NCI-H2227 (cell line): ENCODE measurements at regions not wholly inside any gene's neighbourhood (a gene's known extent, or its start where the extent isn't known, plus 50 kb on each side); places are given as distances from the start of the nearest gene placed in this dataset.
"Not testable (repeated sequence)": the region's sequence is repeated elsewhere in the genome, so short reads cannot be mapped to it uniquely, and the experiment has no call there.

Source experiments
- DNase-seq: peaks from one replicate; lab custom pipeline; 2025; ENCODE audit not compliant: unreplicated experiment; lab: John Stamatoyannopoulos, UW

- no peak for DNase-seq
Observed at GRCh38 chr3:162702768-162703385, 1206.3 kb downstream of the OTOL1 start.

DNA sequence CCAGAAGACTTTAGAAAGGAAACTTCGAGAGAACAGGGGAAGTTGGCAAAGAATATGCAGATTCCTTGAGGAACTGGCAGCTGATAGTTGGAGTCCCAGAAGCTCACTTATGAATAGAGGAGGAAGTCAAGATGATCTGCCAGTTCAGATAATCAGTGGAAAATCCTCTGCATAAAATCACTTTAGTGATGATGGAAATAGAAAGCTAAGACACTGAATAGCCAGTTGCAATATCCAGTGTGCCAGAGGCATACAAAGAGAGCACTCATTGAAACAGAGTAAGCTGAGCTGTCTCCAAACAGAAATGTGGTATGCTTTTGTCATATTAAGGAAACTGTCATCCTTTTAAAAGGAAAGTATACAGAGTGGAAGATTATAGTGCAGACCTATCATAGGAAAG lies 1207.6 kb downstream of the OTOL1 start:
- DNase-seq = no peak

- DNase-seq = no peak
Observed at GRCh38 chr3:162704799-162705385, 1208.3 kb downstream of the OTOL1 start.

DNA sequence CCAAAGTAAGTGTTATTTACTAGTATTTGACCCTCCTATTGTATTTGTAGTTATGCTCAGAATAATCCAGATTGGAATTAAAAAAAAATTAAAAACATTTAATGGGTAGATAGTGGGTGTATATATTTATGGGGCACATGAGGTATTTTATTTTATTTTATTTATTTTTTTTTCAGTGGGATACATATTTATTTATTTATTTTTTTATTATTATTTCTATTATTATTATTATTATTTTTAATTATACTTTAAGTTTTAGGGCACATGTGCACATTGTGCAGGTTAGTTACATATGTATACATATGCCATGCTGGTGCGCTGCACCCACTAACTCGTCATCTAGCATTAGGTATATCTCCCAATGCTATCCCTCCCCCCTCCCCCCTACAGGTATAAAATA lies 1211.8 kb downstream of the OTOL1 start:
- DNase-seq = not testable (repeated sequence)

- DNase-seq = not testable (repeated sequence)
Observed at GRCh38 chr3:162708942-162709706, 1212.5 kb downstream of the OTOL1 start.

DNA sequence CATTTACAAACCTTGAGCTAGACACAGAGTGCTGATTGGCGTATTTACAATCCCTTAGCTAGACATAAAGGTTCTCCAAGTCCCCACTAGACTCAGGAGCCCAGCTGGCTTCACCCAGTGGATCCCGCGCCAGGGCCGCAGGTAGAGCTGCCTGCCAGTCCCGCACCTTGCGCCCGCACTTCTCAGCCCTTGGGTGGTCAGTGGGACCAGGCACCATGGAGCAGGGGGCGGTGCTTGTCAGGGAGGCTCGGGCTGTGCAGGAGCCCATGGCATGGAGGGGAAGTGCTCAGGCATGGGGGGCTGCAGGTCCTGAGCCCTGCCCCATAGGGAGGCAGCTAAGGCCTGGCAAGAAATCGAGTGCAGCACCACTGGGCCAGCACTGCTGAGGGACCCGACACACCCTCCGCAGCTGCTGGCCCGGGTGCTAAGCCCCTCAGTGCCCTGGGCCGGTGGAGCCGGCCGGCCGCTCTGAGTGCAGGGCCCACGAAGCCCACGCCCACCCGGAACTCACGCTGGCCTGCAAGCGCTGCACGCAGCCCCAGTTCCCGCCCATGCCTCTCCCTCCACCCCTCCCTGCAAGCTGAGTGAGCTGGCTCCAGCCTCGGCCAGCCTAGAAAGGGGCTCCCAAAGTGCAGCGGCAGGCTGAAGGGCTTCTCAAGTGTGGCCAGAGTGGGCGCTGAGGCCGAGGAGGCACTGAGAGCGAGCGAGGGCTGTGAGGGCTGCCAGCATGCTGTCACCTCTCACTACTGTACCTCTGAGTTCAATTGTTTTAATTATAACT lies 1213.9 kb downstream of the OTOL1 start:
- no peak for DNase-seq

DNA sequence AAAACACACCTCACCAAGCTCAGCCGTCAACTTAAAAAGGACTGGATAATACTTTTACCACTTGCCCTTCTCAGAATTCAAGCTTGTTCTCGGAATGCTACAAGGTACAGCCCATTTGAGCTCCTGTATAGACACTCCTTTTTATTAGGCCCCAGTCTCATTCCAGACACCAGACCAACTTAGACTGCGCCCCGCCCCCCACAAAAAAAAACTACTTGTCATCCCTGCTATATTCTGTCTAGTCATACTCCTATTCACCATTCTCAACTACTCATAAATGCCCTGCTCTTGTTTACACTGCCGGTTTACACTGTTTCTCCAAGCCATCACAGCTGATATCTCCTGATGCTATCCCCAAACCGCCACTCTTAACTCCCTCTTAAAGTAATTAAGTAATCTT lies 1220.5 kb downstream of the OTOL1 start:
- not testable (repeated sequence) for DNase-seq

DNA sequence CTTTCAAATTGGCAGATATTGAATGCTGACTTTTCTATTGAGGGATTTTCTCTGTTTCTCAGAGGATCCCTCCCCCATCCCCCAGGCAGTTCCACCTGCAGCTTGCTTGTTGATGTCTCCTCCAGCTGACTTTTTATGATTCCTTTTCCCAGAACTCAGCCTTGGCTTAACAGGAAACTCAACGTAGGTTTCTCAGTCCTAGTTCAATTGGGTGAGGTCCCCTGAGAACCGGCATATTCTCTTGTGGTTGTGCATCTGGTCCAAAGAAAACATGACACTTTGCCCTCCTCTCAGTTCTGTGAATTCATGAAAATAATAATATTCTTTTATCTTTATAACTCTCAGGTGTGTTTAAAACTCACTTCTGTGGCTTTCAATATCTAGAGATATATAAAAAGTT lies 1222.1 kb downstream of the OTOL1 start:
- DNase-seq = no peak

DNA sequence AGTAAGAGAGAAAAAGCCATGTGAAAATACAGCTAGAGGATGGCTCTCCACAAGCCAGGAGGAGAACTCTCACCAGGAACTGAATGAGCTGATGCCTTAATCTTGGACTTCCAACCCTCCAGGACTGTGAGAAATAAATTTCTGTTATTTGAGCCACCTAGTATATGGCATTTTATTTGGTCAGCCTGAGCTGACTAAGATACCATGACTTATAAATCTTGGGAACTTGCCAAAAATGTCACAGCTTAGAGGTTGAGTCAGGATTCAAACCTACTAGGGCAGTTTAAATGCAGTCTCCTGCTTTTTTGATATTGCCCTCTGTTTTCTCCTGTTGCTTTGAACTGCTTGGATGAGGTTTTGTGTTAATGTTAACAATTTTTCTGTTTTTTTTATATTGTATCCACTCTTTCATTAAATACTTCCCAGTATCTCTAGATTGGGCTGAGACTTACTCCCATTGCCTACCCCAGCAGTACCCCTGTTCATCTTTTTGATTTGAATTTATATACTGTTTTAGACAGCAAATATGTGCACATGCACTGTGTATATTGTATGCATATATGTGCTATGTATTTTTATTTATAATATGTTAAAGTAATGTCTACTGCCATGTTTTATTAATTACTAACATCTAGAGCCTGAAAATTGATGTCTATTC lies 1223.2 kb downstream of the OTOL1 start:
- no peak for DNase-seq

GRCh38 chr3:162721736-162722135 lies 1225.1 kb downstream of the OTOL1 start:
- DNase-seq = no peak

- no peak for DNase-seq
Observed at GRCh38 chr3:162722337-162722736, 1225.7 kb downstream of the OTOL1 start.

- not testable (repeated sequence) for DNase-seq
Observed at GRCh38 chr3:162722796-162723195, 1226.2 kb downstream of the OTOL1 start.

DNA sequence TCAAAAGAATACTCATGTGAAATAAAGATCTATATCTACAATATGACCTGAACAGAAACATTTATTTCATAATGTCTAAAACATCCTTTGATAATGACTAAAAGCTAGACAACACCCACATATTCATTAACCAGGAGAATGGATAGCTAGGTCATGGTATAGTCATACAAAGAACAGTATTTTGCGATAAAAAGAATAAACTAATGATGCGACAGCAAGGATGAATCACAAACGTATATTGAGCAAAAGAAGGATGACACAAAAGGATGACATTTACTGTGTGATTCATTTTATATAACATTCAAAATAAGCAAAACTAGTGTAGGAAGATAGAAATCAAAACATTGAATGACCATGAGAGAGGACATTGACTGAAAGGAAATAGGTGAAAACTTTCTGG lies 1233.1 kb downstream of the OTOL1 start:
- DNase-seq = no peak

DNA sequence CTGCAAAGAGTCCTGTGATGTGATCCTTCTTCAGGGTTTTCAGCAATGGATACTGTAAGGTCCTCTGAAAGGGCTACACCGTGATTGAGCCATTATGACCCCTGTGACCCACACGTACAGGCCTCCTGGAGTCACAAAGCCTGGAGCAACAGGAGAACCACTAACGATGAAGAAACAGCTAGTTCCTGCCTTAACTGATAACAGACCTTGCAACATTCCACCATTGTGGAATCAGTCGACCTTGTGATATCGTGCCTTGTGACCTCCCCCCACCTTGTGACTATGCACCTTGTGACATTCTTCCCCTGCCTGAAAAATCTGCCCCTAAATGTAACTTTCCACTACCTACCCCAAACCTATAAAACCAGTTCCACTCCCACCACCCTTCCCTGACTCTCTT lies 1235.4 kb downstream of the OTOL1 start:
- DNase-seq = not testable (repeated sequence)

DNA sequence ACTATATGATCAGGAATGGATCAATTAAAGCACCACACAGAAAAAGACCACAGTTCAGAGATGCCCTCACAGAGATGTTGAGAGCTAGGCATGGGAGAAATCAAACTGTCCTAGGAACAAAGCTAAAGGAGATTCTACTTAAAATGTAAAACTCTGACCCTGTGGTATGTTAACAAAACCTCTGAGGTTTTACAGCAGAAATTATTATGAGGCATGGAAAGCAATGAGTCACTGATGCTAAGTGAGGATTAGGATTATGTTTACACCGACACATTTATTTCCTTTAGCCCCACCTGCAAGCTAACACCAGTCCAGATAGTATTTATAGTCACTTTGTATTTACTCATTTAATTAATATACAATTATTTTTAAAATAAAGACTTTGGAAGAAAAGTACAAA lies 1242.2 kb downstream of the OTOL1 start:
- DNase-seq = no peak

- DNase-seq = no peak
Observed at GRCh38 chr3:162740941-162741596, 1244.5 kb downstream of the OTOL1 start.

GRCh38 chr3:162742159-162742717 lies 1245.6 kb downstream of the OTOL1 start:
- DNase-seq = no peak

DNA sequence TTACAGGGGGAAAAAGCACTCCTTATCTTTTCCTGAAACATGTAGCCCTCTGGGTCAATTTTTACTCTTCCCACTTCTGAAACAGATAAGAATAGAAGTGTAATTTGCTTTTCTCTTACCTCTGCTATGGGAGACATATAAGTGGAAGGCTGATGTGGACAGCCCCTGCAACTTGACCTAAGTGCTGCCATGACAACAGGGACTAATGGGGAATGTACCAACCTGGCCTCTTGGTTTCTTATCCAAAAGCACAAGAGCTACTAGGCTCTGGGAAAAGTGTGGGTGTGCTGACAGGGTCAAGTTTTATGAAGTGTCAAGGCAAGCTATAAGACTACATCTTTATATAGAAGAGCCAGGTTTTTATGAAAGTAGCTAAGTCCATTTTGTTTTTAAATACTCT lies 1246.5 kb downstream of the OTOL1 start:
- no peak for DNase-seq

DNA sequence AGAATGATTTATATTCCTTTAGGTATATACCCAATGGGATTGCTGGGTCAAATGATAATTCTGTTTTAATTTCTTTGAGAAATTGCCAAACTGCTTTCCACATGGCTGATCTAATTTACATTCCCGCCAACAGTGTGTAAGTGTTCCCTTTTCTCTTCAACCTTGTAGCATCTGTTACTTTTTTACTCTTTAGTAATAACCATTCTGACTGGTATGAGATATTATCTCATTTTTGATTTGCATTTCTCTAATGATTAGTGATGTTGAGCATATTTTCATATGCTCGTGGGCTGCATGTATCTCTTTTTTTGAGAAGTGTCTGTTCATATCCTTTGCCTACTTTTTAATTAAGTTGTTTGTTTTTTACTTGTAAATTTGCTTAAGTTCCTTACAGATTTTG lies 1264.2 kb downstream of the OTOL1 start:
- DNase-seq = no peak
